ENCODE measurements at regions not wholly inside any gene's neighbourhood (a gene's known extent, or its start where the extent isn't known, plus 50 kb on each side); places are given as distances from the start of the nearest gene placed in this dataset.

- peaks cover 0 to 5% (median 2%) of the 10 kb centered on the region in 4 donors for H3K4me1 ChIP-seq (ENCODE audit: control insufficient read depth in 4 of 4, insufficient read depth in 4 of 4, low read length in 3 of 4)
- no peak overlapping the region for H3K4me3 ChIP-seq (ENCODE audit: low read depth in 1 of 3, low read length in 3 of 3)
- TF ChIP-seq JUND (IDR thresholded peaks at IDR 0.05), result no peak
- no peak for TF ChIP-seq FOXA2 (IDR thresholded peaks at IDR 0.05)
- no peak for TF ChIP-seq HNF4G (IDR thresholded peaks at IDR 0.05)
- no peak for TF ChIP-seq NR2F2 (IDR thresholded peaks at IDR 0.05)
- TF ChIP-seq, protein P1, sequence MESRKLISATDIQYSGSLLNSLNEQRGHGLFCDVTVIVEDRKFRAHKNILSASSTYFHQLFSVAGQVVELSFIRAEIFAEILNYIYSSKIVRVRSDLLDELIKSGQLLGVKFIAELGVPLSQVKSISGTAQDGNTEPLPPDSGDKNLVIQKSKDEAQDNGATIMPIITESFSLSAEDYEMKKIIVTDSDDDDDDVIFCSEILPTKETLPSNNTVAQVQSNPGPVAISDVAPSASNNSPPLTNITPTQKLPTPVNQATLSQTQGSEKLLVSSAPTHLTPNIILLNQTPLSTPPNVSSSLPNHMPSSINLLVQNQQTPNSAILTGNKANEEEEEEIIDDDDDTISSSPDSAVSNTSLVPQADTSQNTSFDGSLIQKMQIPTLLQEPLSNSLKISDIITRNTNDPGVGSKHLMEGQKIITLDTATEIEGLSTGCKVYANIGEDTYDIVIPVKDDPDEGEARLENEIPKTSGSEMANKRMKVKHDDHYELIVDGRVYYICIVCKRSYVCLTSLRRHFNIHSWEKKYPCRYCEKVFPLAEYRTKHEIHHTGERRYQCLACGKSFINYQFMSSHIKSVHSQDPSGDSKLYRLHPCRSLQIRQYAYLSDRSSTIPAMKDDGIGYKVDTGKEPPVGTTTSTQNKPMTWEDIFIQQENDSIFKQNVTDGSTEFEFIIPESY (IDR thresholded peaks at IDR 0.05), result no peak
- TF ChIP-seq, protein P2, sequence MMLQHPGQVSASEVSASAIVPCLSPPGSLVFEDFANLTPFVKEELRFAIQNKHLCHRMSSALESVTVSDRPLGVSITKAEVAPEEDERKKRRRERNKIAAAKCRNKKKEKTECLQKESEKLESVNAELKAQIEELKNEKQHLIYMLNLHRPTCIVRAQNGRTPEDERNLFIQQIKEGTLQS (IDR thresholded peaks at IDR 0.05), result no peak
- TF ChIP-seq TAF1 (conservative IDR thresholded peaks at IDR 0.05), result no peak
- no peak for TF ChIP-seq REST (IDR thresholded peaks at IDR 0.05)
- TF ChIP-seq EGR1 (IDR thresholded peaks at IDR 0.05; ENCODE audit: low read depth in 2 of 2), result no peak
- H3K9me3 ChIP-seq (ENCODE audit: control insufficient read depth in 4 of 4, low read length in 3 of 4), result no peaks in the 10 kb centered on the region
- DNase-seq (ENCODE audit: low spot score), result no peak
- no peaks in the 10 kb centered on the region for H3K27me3 ChIP-seq (ENCODE audit: control insufficient read depth in 4 of 4, insufficient read depth in 4 of 4, low read length in 3 of 4)
- H3K36me3 ChIP-seq (ENCODE audit: control insufficient read depth in 4 of 4, insufficient read depth in 3 of 4, low read depth in 1 of 4, low read length in 3 of 4), result no peaks in the 10 kb centered on the region
- no peak overlapping the region for H3K9ac ChIP-seq (ENCODE audit: low read depth in 1 of 2, low read length in 2 of 2)
- 90% methylated on average over 6 of the region's 6 CpGs for WGBS
- H3K27ac ChIP-seq (ENCODE audit: low read depth in 1 of 2, low read length in 2 of 2), result no peak overlapping the region
Observed at GRCh38 chr10:91000470-91000869, 79.6 kb upstream of the ANKRD1 start.

DNA sequence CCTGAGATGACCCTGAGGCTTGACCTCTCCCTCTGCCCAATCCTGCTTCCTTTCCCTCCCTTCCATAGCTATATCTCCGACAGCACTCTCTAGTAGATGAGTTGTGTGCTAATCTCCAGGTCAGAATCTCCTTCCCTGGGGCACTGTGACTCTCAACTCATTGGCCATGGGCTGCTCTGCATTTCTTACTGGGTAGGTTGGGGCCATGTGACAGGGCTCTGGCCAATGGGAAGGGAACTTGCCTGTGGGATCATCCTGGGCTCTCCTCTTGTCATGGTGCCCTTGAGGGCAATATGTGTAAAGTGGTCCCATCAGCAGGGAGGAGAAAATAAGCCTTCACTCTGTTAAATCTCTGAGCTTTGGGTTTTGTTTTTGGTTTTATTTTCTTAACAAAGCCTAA lies 80.1 kb upstream of the ANKRD1 start:
- H3K4me3 ChIP-seq (ENCODE audit: low read depth in 1 of 3, low read length in 3 of 3), result no peak overlapping the region
- no peaks in the 10 kb centered on the region for H3K27me3 ChIP-seq (ENCODE audit: control insufficient read depth in 4 of 4, insufficient read depth in 4 of 4, low read length in 3 of 4)
- WGBS, result 93% methylated on average over 1 of the region's 1 CpG
- no peak overlapping the region for H3K9ac ChIP-seq (ENCODE audit: low read depth in 1 of 2, low read length in 2 of 2)
- no peaks in the 10 kb centered on the region for H3K36me3 ChIP-seq (ENCODE audit: control insufficient read depth in 4 of 4, insufficient read depth in 3 of 4, low read depth in 1 of 4, low read length in 3 of 4)
- no peaks in the 10 kb centered on the region for H3K9me3 ChIP-seq (ENCODE audit: control insufficient read depth in 4 of 4, low read length in 3 of 4)
- H3K27ac ChIP-seq (ENCODE audit: low read depth in 1 of 2, low read length in 2 of 2), result no peak overlapping the region
- TF ChIP-seq YY1 (IDR thresholded peaks at IDR 0.05) (no peak), JUND (IDR thresholded peaks at IDR 0.05) (no peak), GABPA (IDR thresholded peaks at IDR 0.05 in 1 of 2, conservative IDR thresholded peaks at IDR 0.05 in 1 of 2) (no peak), NR2F2 (IDR thresholded peaks at IDR 0.05) (no peak), CTCF (IDR thresholded peaks at IDR 0.05; ENCODE audit: low read depth, low read length, missing input control) (no peak), RAD21 (IDR thresholded peaks at IDR 0.05) (no peak), REST (IDR thresholded peaks at IDR 0.05) (no peak), HNF4A (conservative IDR thresholded peaks at IDR 0.05) (no peak), HNF4G (IDR thresholded peaks at IDR 0.05) (no peak), RXRA (IDR thresholded peaks at IDR 0.05) (no peak), FOXA2 (IDR thresholded peaks at IDR 0.05) (no peak), TAF1 (conservative IDR thresholded peaks at IDR 0.05) (no peak), MAX (IDR thresholded peaks at IDR 0.05) (no peak), EGR1 (IDR thresholded peaks at IDR 0.05; ENCODE audit: low read depth in 2 of 2) (no peak), FOXA1 (IDR thresholded peaks at IDR 0.05) (no peak), SP1 (IDR thresholded peaks at IDR 0.05) (no peak)
- TF ChIP-seq, protein P2 (IDR thresholded peaks at IDR 0.05), result no peak
- TF ChIP-seq, protein P1 (IDR thresholded peaks at IDR 0.05), result no peak
- DNase-seq (ENCODE audit: low spot score), result no peak
- H3K4me1 ChIP-seq (ENCODE audit: control insufficient read depth in 4 of 4, insufficient read depth in 4 of 4, low read length in 3 of 4), result peaks cover 0 to 5% (median 2%) of the 10 kb centered on the region in 4 donors
